Activated CD4-positive, alpha-beta T cell treated with anti-CD3 and anti-CD28 coated beads, Interleukin-2, amount 50 U/mL, for 1 hour (primary cell): ENCODE measurements at regions not wholly inside any gene's neighbourhood (a gene's known extent, or its start where the extent isn't known, plus 50 kb on each side); places are given as distances from the start of the nearest gene placed in this dataset.

Source experiments
- DNase-seq: peaks from one replicate; pipeline ENCODE4 v3.0.0-alpha.2; 2020

- DNase-seq: no peak
Measured at GRCh38 chr2:176471949-176472348, 202.7 kb downstream of the MTX2 start.

- no peak for DNase-seq
Measured at GRCh38 chr2:176473177-176473576, 203.9 kb downstream of the MTX2 start.

GRCh38 chr2:176473851-176474250 lies 204.6 kb downstream of the MTX2 start:
- DNase-seq: no peak

GRCh38 chr2:176477336-176477735 lies 208.1 kb downstream of the MTX2 start:
- no peak for DNase-seq

- no peak for DNase-seq
Measured at GRCh38 chr2:176479961-176480360, 210.7 kb downstream of the MTX2 start.

GRCh38 chr2:176482107-176482506 lies 212.9 kb downstream of the MTX2 start:
- DNase-seq: no peak

GRCh38 chr2:176483476-176483875 lies 214.2 kb downstream of the MTX2 start:
- DNase-seq: no peak

GRCh38 chr2:176483901-176484568 lies 214.8 kb downstream of the MTX2 start:
- no peak for DNase-seq

- DNase-seq: no peak
Measured at GRCh38 chr2:176484838-176485237, 215.6 kb downstream of the MTX2 start.

GRCh38 chr2:176488431-176488830 lies 219.2 kb downstream of the MTX2 start:
- DNase-seq: no peak

- no peak for DNase-seq
Measured at GRCh38 chr2:176490061-176490861, 221.0 kb downstream of the MTX2 start.

- DNase-seq: no peak
Measured at GRCh38 chr2:176491172-176491904, 222.1 kb downstream of the MTX2 start.

- DNase-seq: no peak
Measured at GRCh38 chr2:176492583-176492982, 223.3 kb downstream of the MTX2 start.

GRCh38 chr2:176493226-176493825 lies 224.1 kb downstream of the MTX2 start:
- no peak for DNase-seq

GRCh38 chr2:176493909-176494308 lies 224.7 kb downstream of the MTX2 start:
- DNase-seq: no peak

GRCh38 chr2:176494949-176495353 lies 225.7 kb downstream of the MTX2 start:
- no peak for DNase-seq

- DNase-seq: no peak
Measured at GRCh38 chr2:176495826-176496225, 226.6 kb downstream of the MTX2 start.

- no peak for DNase-seq
Measured at GRCh38 chr2:176496761-176497160, 227.5 kb downstream of the MTX2 start.

GRCh38 chr2:176500901-176501300 lies 231.7 kb downstream of the MTX2 start:
- DNase-seq: no peak

- no peak for DNase-seq
Measured at GRCh38 chr2:176501617-176502016, 232.4 kb downstream of the MTX2 start.

GRCh38 chr2:176502619-176503018 lies 233.4 kb downstream of the MTX2 start:
- DNase-seq: no peak

GRCh38 chr2:176503776-176504175 lies 234.5 kb downstream of the MTX2 start:
- DNase-seq: no peak

GRCh38 chr2:176504440-176504839 lies 235.2 kb downstream of the MTX2 start:
- no peak for DNase-seq
